ENCODE measurements at regions not wholly inside any gene's neighbourhood (a gene's known extent, or its start where the extent isn't known, plus 50 kb on each side); places are given as distances from the start of the nearest gene placed in this dataset.

- TF ChIP-seq CTCF (IDR thresholded peaks at IDR 0.05; ENCODE audit: low read depth, low read length) (no peak), EZH2phosphoT487 (IDR thresholded peaks at IDR 0.05; ENCODE audit: low read depth) (no peak)
Measured at GRCh38 chr21:24217151-24217550, 1390.1 kb downstream of the MRPL39 start.

Data from OCI-LY3 (cell line).